Left lung (tissue), 4 donors: ENCODE measurements at regions not wholly inside any gene's neighbourhood (a gene's known extent, or its start where the extent isn't known, plus 50 kb on each side); places are given as distances from the start of the nearest gene placed in this dataset.
A peak's percentile ranks its signal among the peaks of the same experiment; 100 is the strongest.

ENCODE experiments used
- ATAC-seq: fragments of 200-7000 bp; cut with Tn5 transposase; one replicate; pipeline ENCODE4 v1.9.1; 2020; ENCODE audit warnings: moderate library complexity
- DNase-seq, 4 donors: peaks; one replicate each; pipeline ENCODE4 v3.0.0-alpha.2; 2013 to 2020
- H3K27ac ChIP-seq, 2 donors: fragments of 200-600 bp; sonication (generic) in 1 of 2; one replicate each; pipeline versions ENCODE4 v1.5.0 to v1.8.0; 2020 to 2021
- H3K27me3 ChIP-seq, 2 donors: fragments of 200-600 bp; sonication (generic) in 1 of 2; one replicate each; pipeline versions ENCODE4 v1.5.0 to v1.8.0; 2020 to 2021
- H3K36me3 ChIP-seq, 2 donors: fragments of 200-600 bp; sonication (generic) in 1 of 2; one replicate each; pipeline versions ENCODE4 v1.5.0 to v1.8.0; 2020 to 2021
- H3K4me1 ChIP-seq, 2 donors: fragments of 200-600 bp; one replicate each; pipeline ENCODE4 v1.8.0; 2021
- H3K4me3 ChIP-seq, 2 donors: fragments of 200-600 bp; sonication (generic) in 1 of 2; one replicate each; pipeline versions ENCODE4 v1.5.0 to v1.8.0; 2020 to 2021; ENCODE audit warnings: mild to moderate bottlenecking in 1 of 2
- H3K9me3 ChIP-seq, 2 donors: fragments of 200-600 bp; sonication (generic) in 1 of 2; one replicate each; pipeline versions ENCODE4 v1.5.0 to v1.8.0; 2020 to 2021
- intact Hi-C, 2 donors: fragments of 100-400 bp; cut with DNase I; formaldehyde crosslinking; loops; one replicate each; pipeline versions ENCODE4 v1.11.2 to v1.14.2; 2022
- TF ChIP-seq, protein P1 (sequence below), 2 donors: fragments of 200-600 bp; sonication (generic) in 1 of 2; IDR thresholded peaks; one replicate each; pipeline versions ENCODE4 v1.5.0 to v1.8.0; 2021; ENCODE audit warnings: antibody characterized with exemption in 2 of 2
- donor health status: DM: no; HTN: yes; CAD: no.
- donor health status: DM: no; HTN: no; CAD: no.

DNA sequence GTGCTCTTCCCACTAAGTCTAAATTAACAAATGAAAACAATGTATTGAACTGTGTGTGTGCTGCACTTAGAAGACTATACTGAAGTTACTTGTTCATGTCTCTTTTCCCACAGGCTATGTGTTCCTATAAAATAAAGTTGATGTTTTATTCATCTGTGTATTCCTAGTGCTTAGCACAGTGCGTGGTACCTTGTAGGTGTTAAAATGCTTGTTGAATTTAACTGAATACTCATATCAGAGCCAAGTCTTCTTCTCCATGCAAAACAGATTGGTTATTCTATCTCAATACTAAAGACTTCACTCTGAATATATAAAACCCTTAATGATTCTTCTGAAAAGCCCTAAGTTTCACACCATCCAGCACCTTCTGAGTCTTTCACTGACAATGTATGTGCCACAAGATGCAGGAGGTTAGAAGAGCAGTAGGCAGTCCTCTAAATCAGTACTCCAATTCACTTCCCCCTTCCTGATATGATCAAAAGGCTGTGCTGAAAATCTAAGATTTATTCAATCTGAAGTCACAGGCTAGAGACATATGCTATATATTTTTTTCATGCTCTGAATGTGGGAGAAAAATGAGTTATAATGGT lies 231.7 kb upstream of the CCDC150 start:
- H3K4me3 ChIP-seq = no peak overlapping the region
- DNase-seq (no peak), ATAC-seq (no peak)
- no peaks in the 10 kb centered on the region for H3K4me1 ChIP-seq
- intact Hi-C loops = no loop called here
- H3K27ac ChIP-seq = no peak overlapping the region
- TF ChIP-seq, protein P1, sequence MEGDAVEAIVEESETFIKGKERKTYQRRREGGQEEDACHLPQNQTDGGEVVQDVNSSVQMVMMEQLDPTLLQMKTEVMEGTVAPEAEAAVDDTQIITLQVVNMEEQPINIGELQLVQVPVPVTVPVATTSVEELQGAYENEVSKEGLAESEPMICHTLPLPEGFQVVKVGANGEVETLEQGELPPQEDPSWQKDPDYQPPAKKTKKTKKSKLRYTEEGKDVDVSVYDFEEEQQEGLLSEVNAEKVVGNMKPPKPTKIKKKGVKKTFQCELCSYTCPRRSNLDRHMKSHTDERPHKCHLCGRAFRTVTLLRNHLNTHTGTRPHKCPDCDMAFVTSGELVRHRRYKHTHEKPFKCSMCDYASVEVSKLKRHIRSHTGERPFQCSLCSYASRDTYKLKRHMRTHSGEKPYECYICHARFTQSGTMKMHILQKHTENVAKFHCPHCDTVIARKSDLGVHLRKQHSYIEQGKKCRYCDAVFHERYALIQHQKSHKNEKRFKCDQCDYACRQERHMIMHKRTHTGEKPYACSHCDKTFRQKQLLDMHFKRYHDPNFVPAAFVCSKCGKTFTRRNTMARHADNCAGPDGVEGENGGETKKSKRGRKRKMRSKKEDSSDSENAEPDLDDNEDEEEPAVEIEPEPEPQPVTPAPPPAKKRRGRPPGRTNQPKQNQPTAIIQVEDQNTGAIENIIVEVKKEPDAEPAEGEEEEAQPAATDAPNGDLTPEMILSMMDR (IDR thresholded peaks at IDR 0.05) = no peak
- H3K9me3 ChIP-seq = no peaks in the 10 kb centered on the region
- no peaks in the 10 kb centered on the region for H3K27me3 ChIP-seq
- H3K36me3 ChIP-seq = no peaks in the 10 kb centered on the region

DNA sequence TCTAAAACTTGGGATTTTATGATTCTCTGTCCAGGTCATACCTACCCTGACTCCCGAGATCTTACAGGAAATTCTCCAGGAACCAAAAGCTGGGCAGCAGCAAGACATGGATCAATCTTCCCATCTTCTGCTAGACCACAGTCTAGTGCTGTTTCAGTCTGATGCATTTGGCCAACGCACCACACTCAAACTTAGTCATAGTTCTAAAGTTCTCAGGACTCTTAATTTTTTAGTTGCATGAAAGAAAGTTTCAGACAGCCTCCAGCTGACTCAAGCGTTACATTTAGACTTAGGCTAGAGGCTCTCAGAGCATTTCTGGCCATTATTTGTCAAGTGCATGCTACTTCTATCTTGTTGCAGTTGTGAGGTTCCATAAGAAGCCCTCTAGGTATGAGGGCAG lies 230.1 kb upstream of the CCDC150 start:
- Histone ChIP-seq H3K27ac (no peak overlapping the region), H3K27me3 (no peaks in the 10 kb centered on the region), H3K4me3 (no peak overlapping the region), H3K36me3 (no peaks in the 10 kb centered on the region), H3K9me3 (no peaks in the 10 kb centered on the region), H3K4me1 (no peaks in the 10 kb centered on the region)
- no peak for DNase-seq
- TF ChIP-seq, protein P1 (IDR thresholded peaks at IDR 0.05) = no peak
- intact Hi-C loops = no loop called here
- ATAC-seq = no peak

DNA sequence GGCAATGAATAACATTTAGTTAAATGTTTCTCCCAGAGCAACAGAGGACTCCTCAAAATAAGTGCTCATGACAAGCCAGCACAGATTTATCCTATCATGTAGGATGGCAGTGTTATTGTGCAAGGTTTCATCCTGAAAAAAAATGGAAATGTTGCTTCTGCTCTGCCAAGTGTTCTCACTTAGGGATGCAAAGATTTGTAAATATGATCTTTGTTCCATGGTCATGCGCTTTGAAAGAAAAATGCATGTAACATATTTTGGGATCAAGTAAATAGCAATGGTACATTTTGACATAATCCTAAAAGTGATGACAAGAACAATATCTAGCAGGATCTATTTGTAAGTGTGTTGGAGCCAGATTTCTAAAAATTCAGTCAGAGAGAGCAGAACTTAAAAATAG lies 229.5 kb upstream of the CCDC150 start:
- H3K36me3 ChIP-seq = no peaks in the 10 kb centered on the region
- H3K4me3 ChIP-seq = no peak overlapping the region
- no peaks in the 10 kb centered on the region for H3K27me3 ChIP-seq
- no peaks in the 10 kb centered on the region for H3K9me3 ChIP-seq
- intact Hi-C loops = no loop called here
- TF ChIP-seq, protein P1 (IDR thresholded peaks at IDR 0.05) = no peak
- DNase-seq (no peak), ATAC-seq (no peak)
- H3K27ac ChIP-seq = no peak overlapping the region
- H3K4me1 ChIP-seq = no peaks in the 10 kb centered on the region

DNA sequence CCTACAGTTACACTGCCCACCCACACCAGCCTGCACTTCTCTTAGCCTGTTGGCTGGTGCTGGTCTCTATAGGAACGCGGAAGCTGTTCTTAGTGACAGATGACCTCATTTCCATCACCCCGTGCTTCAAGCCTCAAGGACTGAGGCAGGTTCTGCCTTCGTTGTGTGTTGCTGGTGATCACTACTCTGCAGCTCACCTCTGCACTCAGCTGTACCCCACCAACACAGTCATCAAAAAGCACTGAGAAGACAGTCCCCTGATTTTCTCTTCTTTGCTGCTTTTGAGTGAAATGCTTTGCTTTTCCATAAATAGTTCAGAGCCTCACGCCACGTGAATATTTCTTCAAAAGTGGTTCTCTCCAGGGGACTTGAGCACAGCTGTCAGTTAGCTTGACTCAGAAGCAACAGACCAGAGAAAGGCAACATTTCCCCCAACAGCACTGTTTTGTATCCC lies 225.7 kb upstream of the CCDC150 start:
- Histone ChIP-seq H3K4me1 (no peaks in the 10 kb centered on the region), H3K4me3 (no peak overlapping the region), H3K27me3 (no peaks in the 10 kb centered on the region), H3K9me3 (no peaks in the 10 kb centered on the region), H3K27ac (no peak overlapping the region), H3K36me3 (no peaks in the 10 kb centered on the region)
- ATAC-seq (peak; percentile 72), DNase-seq (peak in 1 of 4 donors; percentile 26)
- TF ChIP-seq, protein P1 (IDR thresholded peaks at IDR 0.05) = no peak
- intact Hi-C loops = no loop called here

DNA sequence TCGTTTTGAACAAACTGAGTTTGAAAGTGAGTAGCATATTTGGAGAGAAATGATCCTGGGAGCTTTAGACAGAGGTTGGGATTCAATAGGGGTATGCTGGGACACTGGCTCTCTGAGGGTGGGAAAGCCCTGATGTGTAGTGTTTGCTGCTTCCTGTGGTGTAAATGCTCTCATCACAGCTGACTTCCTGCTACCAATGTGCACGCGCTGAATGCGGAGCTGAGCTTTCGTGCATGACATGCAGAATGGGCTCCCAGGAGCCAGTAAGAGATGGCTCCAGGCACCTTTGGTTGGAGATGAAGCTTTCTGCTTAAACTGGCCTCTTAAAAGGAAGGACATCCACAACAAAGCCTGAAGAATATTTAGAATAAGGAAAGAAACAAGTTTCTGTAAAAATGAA lies 224.1 kb upstream of the CCDC150 start:
- no peak for ATAC-seq
- Histone ChIP-seq H3K4me1 (no peaks in the 10 kb centered on the region), H3K4me3 (no peak overlapping the region), H3K27me3 (no peaks in the 10 kb centered on the region), H3K27ac (no peak overlapping the region), H3K36me3 (no peaks in the 10 kb centered on the region), H3K9me3 (no peaks in the 10 kb centered on the region)
- intact Hi-C loops = no loop called here
- no peak for DNase-seq
- TF ChIP-seq, protein P1 (IDR thresholded peaks at IDR 0.05) = no peak
